ENCODE measurements at regions not wholly inside any gene's neighbourhood (a gene's known extent, or its start where the extent isn't known, plus 50 kb on each side); places are given as distances from the start of the nearest gene placed in this dataset.
"Not testable (repeated sequence)": the region's sequence is repeated elsewhere in the genome, so short reads cannot be mapped to it uniquely, and the experiment has no call there.

GRCh38 chr15:31615643-31616415, 289.2 kb downstream of the KLF13 start (continued):
- TF ChIP-seq E2F8 (IDR thresholded peaks at IDR 0.05; ENCODE audit: low read depth, partially characterized antibody) (no peak), RFX5 (IDR thresholded peaks at IDR 0.05; ENCODE audit: low read depth, low read length) (no peak)

- H3K4me2 ChIP-seq (ENCODE audit: control insufficient read depth, insufficient read depth); CTCF ChIA-PET; H3K4me3 ChIP-seq; POLR2A ChIA-PET; DNase-seq (ENCODE audit: low read depth, low spot score); in situ Hi-C loops (cut with MboI); FAIRE-seq; RAD21 ChIA-PET (ENCODE audit: unreplicated experiment); H3K27me3 ChIP-seq (replicated peaks in 1 of 2; ENCODE audit: control insufficient read depth in 2 of 2, insufficient read depth in 2 of 2, low read length in 1 of 2); H3K27ac ChIP-seq (ENCODE audit: control insufficient read depth, insufficient read depth); H3K9ac ChIP-seq (ENCODE audit: control insufficient read depth, insufficient read depth, low read length); intact Hi-C loops (cut with micrococcal nuclease; ENCODE audit: unreplicated experiment); ATAC-seq; H4K20me1 ChIP-seq (ENCODE audit: control insufficient read depth, insufficient read depth); BruUV-seq (replicated peaks); H3K79me2 ChIP-seq (ENCODE audit: control insufficient read depth, insufficient read depth, low read length); H3K36me3 ChIP-seq (ENCODE audit: control insufficient read depth in 2 of 2, insufficient read depth in 2 of 2, low read length in 1 of 2); H3K9me3 ChIP-seq (replicated peaks; ENCODE audit: control insufficient read depth, insufficient read depth, low read length); SMC1A ChIA-PET (ENCODE audit: uncharacterized antibody, unreplicated experiment); H2AFZ ChIP-seq (ENCODE audit: control insufficient read depth, low read depth, low read length); H3K4me1 ChIP-seq (ENCODE audit: control insufficient read depth, insufficient read depth, low read length): not testable (repeated sequence)
- WGBS (ENCODE audit: insufficient coverage, insufficient replicate concordance, low lambda C conversion rate, missing lambda C conversion rate): 24% methylated on average over 11 of the region's 11 CpGs
These were observed 296.7 kb downstream of the KLF13 start for GRCh38 chr15:31623297-31623696.

GRCh38 chr15:31624115-31624514, 297.5 kb downstream of the KLF13 start:
- SMC1A ChIA-PET (ENCODE audit: uncharacterized antibody, unreplicated experiment); intact Hi-C loops (cut with micrococcal nuclease; ENCODE audit: unreplicated experiment); H3K36me3 ChIP-seq (ENCODE audit: control insufficient read depth in 2 of 2, insufficient read depth in 2 of 2, low read length in 1 of 2); H3K79me2 ChIP-seq (ENCODE audit: control insufficient read depth, insufficient read depth, low read length); H3K4me1 ChIP-seq (ENCODE audit: control insufficient read depth, insufficient read depth, low read length); H2AFZ ChIP-seq (ENCODE audit: control insufficient read depth, low read depth, low read length); H3K27ac ChIP-seq (ENCODE audit: control insufficient read depth, insufficient read depth); POLR2A ChIA-PET; in situ Hi-C loops (cut with MboI); H3K27me3 ChIP-seq (replicated peaks in 1 of 2; ENCODE audit: control insufficient read depth in 2 of 2, insufficient read depth in 2 of 2, low read length in 1 of 2); CTCF ChIA-PET; H4K20me1 ChIP-seq (ENCODE audit: control insufficient read depth, insufficient read depth); RAD21 ChIA-PET (ENCODE audit: unreplicated experiment); H3K9ac ChIP-seq (ENCODE audit: control insufficient read depth, insufficient read depth, low read length); FAIRE-seq; BruUV-seq (replicated peaks); H3K4me3 ChIP-seq; H3K4me2 ChIP-seq (ENCODE audit: control insufficient read depth, insufficient read depth); DNase-seq (ENCODE audit: low read depth, low spot score); ATAC-seq; H3K9me3 ChIP-seq (replicated peaks; ENCODE audit: control insufficient read depth, insufficient read depth, low read length): not testable (repeated sequence)
- 0% methylated on average over 1 of the region's 1 CpG for WGBS (ENCODE audit: insufficient coverage, insufficient replicate concordance, low lambda C conversion rate, missing lambda C conversion rate)

GRCh38 chr15:31635715-31636114, 309.1 kb downstream of the KLF13 start:
- DNase-seq (ENCODE audit: low read depth, low spot score); H2AFZ ChIP-seq (ENCODE audit: control insufficient read depth, low read depth, low read length); in situ Hi-C loops (cut with MboI); H3K79me2 ChIP-seq (ENCODE audit: control insufficient read depth, insufficient read depth, low read length); SMC1A ChIA-PET (ENCODE audit: uncharacterized antibody, unreplicated experiment); H3K36me3 ChIP-seq (ENCODE audit: control insufficient read depth in 2 of 2, insufficient read depth in 2 of 2, low read length in 1 of 2); H3K27ac ChIP-seq (ENCODE audit: control insufficient read depth, insufficient read depth); H3K27me3 ChIP-seq (replicated peaks in 1 of 2; ENCODE audit: control insufficient read depth in 2 of 2, insufficient read depth in 2 of 2, low read length in 1 of 2); H3K4me2 ChIP-seq (ENCODE audit: control insufficient read depth, insufficient read depth); RAD21 ChIA-PET (ENCODE audit: unreplicated experiment); H3K9me3 ChIP-seq (replicated peaks; ENCODE audit: control insufficient read depth, insufficient read depth, low read length); BruUV-seq (replicated peaks); H3K9ac ChIP-seq (ENCODE audit: control insufficient read depth, insufficient read depth, low read length); ATAC-seq; FAIRE-seq; intact Hi-C loops (cut with micrococcal nuclease; ENCODE audit: unreplicated experiment); H4K20me1 ChIP-seq (ENCODE audit: control insufficient read depth, insufficient read depth); H3K4me1 ChIP-seq (ENCODE audit: control insufficient read depth, insufficient read depth, low read length); POLR2A ChIA-PET; H3K4me3 ChIP-seq: not testable (repeated sequence)
- CTCF ChIA-PET: interaction anchor here (1.0 kb wide), 1 partner anchor 64 kb away, joined by 3 read pairs; no protein-coding TSS in a partner anchor
- WGBS (ENCODE audit: insufficient coverage, insufficient replicate concordance, low lambda C conversion rate, missing lambda C conversion rate): 12% methylated on average over 6 of the region's 6 CpGs

All from GM12878 (cell line).